ENCODE measurements at regions not wholly inside any gene's neighbourhood (a gene's known extent, or its start where the extent isn't known, plus 50 kb on each side); places are given as distances from the start of the nearest gene placed in this dataset.

GRCh38 chr13:40479196-40479845 lies 187.1 kb downstream of the FOXO1 start:
- Histone ChIP-seq H3K79me2 (ENCODE audit: insufficient read depth, low read length) (no peaks in the 10 kb centered on the region; the same call in 1 of the 2 replicates), H2AFZ (ENCODE audit: low read length) (no peak overlapping the region), H3K9me2 (ENCODE audit: low read depth, low read length) (no peaks in the 10 kb centered on the region), H3K27me3 (ENCODE audit: insufficient read depth, low read length) (no peaks in the 10 kb centered on the region), H3K4me1 (ENCODE audit: insufficient read depth, low read length, severe bottlenecking) (peaks cover 85% of the 10 kb centered on the region), H3K4me2 (ENCODE audit: low read length) (peak overlapping the region; percentile 81), H3K9me3 (ENCODE audit: low read length) (no peaks in the 10 kb centered on the region), H3K27ac (ENCODE audit: low read depth, low read length, poor library complexity, severe bottlenecking) (peak overlapping the region; percentile 99), H3K36me3 (ENCODE audit: insufficient read depth, low read length) (peaks cover 6% of the 10 kb centered on the region; the same call in 1 of the 2 replicates), H3F3A (ENCODE audit: insufficient read depth, low read length) (no peaks in the 10 kb centered on the region), H3K9ac (ENCODE audit: low read length) (peak overlapping the region; percentile 89), H3K4me3 (ENCODE audit: low read depth, low read length, poor library complexity, severe bottlenecking) (peak overlapping the region; percentile 65), H4K20me1 (ENCODE audit: insufficient read depth, low read length) (no peaks in the 10 kb centered on the region)
- TF ChIP-seq EZH2 (IDR thresholded peaks at IDR 0.05; ENCODE audit: borderline replicate concordance, low read length): no peak
- TF ChIP-seq CTCF (IDR thresholded peaks at IDR 0.05; ENCODE audit: low read length): no peak

GRCh38 chr13:40480012-40480914 lies 186.2 kb downstream of the FOXO1 start:
- H3K4me2 ChIP-seq (ENCODE audit: low read length): peak overlapping the region; percentile 81
- peak overlapping the region; percentile 89 for H3K9ac ChIP-seq (ENCODE audit: low read length)

More at GRCh38 chr13:40480012-40480914, 186.2 kb downstream of the FOXO1 start:
- no peaks in the 10 kb centered on the region for H4K20me1 ChIP-seq (ENCODE audit: insufficient read depth, low read length)
- H3F3A ChIP-seq (ENCODE audit: insufficient read depth, low read length): no peaks in the 10 kb centered on the region
- TF ChIP-seq CTCF (IDR thresholded peaks at IDR 0.05; ENCODE audit: low read length) (no peak), EZH2 (IDR thresholded peaks at IDR 0.05; ENCODE audit: borderline replicate concordance, low read length) (no peak)
- H2AFZ ChIP-seq (ENCODE audit: low read length): no peak overlapping the region
- H3K27me3 ChIP-seq (ENCODE audit: insufficient read depth, low read length): no peaks in the 10 kb centered on the region
- peak overlapping the region; percentile 99 for H3K27ac ChIP-seq (ENCODE audit: low read depth, low read length, poor library complexity, severe bottlenecking)
- H3K9me3 ChIP-seq (ENCODE audit: low read length): no peaks in the 10 kb centered on the region
- H3K4me3 ChIP-seq (ENCODE audit: low read depth, low read length, poor library complexity, severe bottlenecking): peak overlapping the region; percentile 65
- H3K9me2 ChIP-seq (ENCODE audit: low read depth, low read length): no peaks in the 10 kb centered on the region
- no peaks in the 10 kb centered on the region; the same call in 1 of the 2 replicates for H3K79me2 ChIP-seq (ENCODE audit: insufficient read depth, low read length)
- peaks cover 6% of the 10 kb centered on the region; the same call in 1 of the 2 replicates for H3K36me3 ChIP-seq (ENCODE audit: insufficient read depth, low read length)
- peaks cover 94% of the 10 kb centered on the region for H3K4me1 ChIP-seq (ENCODE audit: insufficient read depth, low read length, severe bottlenecking)
